Activated CD4-positive, alpha-beta T cell treated with anti-CD3 and anti-CD28 coated beads for 48 hours (primary cell): ENCODE measurements at regions not wholly inside any gene's neighbourhood (a gene's known extent, or its start where the extent isn't known, plus 50 kb on each side); places are given as distances from the start of the nearest gene placed in this dataset.

Experiments used
- DNase-seq: peaks from one replicate; pipeline ENCODE4 v3.0.0-alpha.2; 2020

DNA sequence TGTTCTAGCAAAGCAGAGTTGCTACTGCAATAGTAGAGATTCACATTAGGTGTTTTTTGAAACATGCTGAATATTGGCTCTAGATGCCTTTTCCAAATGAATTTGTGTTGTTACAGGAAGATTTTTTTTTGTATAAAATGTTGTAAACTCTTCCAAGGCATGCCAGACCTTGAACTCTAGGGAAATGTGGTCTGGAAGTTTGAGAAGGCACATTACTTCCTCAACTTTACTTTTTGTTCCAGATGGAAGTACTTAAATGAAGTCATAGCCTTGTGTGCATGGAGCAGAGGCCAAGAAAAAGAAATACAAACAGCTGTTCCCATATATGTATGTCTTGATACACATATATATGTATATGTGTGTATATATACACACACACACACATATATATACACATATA, 585.7 kb upstream of the MARCKS start:
- DNase-seq = no peak

DNA sequence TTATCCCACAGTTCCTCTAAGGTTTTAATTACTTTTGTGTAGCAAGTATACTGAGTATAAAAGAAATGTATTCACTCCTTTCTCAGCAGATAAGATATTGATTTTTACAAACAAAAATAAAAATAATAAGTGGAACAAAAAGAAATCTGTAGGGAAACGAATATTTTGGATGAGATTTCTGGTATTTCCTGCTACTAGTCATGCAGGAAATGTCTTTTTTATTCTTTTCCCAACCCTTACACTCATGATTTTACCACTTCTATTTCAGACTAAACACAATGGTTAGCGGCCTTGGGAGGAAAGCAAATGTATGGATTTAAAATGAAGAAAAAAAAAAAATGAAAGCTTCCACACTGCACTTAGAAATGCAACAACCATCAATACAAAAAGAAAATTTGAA, 580.5 kb upstream of the MARCKS start:
- DNase-seq = no peak

DNA sequence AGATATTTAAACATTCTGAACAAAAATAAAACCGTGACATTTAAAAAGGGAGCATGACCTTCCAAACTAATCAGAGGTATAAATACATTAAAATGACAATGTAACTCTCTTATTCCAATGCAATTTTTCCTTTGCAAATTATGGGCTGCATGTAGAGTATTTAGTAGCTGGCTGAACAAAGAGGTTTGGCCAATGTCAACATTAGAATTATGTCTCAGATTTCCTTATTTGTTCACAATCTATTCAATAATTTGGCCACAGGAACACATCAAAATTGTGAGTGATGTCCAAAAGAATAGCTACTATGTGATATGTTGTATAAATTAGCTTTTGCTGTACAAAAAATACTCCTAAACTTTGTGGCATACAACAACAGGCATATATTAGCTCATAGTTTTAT, 580.0 kb upstream of the MARCKS start:
- DNase-seq = no peak

DNA sequence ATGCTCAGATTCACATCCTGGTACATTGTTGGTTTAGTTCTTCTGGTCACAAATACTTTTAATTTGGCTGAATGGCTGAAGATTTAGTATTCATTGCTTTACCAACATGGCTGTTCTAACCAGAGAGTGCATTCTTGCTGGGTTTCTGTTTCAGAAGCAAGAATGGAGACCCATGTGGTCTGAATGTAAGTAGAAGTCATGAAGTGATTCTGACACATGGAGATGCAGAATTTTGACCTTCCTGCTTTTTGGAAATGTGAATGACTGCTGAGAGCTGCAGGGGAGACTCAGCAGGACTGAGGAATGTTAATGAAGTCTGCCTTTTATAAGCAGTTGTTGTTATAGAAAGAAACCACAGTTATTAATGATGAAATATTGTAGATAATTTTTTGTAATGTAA, 576.1 kb upstream of the MARCKS start:
- no peak for DNase-seq

DNA sequence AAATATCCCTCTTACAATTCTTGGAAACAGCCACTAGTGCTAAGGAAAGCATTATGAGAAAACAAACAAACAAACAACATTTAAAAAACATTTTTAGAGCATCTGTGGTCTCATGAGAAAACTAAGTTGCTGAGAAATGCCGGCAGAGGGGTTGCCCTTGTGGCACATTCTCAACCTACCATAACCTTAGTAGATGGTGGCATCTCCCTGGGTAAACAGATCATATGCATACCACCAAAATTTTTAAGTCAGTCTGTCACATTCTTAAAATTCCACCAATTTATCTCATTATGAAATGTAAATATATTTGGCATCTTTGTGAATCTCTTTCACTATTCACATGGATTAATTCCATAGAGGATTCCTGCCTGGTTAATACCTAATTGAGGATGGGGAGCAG, 575.7 kb upstream of the MARCKS start:
- no peak for DNase-seq

DNA sequence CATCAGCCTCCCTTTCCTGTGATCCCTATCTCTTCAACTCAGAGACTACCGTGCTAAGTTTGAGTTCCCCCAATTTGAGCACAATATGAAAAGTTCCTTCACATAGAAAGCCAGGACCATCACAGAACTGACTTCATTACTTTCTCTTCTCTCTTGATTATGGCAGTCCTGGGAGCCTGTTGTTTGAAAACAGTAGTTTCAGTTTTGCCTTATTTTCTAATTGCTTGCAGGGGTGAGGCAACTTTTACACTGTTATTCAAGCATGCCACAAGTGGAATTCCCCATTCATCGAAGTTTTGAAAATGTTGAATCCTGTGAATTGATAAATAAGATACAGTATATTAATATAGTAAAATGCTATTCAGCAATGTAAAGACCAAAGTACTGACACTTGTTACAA, 569.7 kb upstream of the MARCKS start:
- no peak for DNase-seq

DNA sequence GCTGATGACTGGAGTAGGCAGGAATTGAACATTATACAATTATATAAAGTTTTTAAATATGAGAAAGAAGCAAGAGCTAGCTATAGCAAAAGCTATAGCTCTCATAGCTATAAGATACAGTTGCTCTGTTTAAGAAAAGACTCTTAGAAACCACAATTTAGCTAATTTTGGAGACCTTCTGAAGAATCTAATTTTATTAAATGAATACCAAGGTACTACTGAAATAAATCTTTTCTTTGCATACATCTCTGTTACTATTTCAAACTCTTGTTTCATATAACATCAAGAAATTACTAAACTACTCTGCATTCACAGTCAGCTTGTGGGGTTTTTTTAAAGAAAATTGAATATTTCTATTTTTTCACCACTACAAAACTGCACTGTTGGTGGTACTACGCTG, 568.7 kb upstream of the MARCKS start:
- DNase-seq = no peak

DNA sequence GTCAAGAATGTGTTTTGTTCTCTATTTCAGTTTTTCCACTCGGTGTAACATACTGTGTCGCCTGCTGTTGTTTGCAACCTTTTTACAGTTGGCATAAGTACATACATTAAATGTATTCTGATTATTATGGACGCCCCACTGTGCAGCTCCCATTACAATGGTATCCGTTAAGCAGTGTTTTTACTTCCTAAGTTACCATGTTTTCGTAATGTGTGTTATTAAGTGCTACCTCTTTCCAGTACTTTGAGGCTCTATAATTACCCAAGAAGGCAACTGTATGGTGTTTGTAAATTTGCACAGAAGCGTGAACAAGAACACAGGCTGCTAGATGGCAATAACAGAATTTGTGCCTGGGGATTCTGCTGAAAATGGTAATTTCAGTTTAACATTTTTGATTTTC, 568.0 kb upstream of the MARCKS start:
- no peak for DNase-seq

DNA sequence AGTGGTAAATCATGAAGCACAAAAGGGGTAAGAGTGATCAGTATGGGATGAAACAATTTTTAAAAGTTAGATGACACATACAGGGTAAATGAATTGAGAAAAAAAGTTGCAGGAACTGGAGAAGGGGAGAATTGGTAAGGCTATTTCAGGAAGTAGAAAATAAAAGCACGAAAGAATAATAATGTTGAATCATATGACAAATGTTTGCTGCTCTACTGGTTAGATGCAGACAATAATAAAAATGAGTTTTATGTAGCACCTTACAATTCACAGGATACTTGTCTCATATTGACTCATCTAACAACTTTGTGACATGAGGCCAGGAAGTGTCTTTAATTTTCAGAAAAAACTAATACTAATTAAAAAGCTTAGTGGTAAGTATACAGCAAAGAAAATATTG, 566.5 kb upstream of the MARCKS start:
- DNase-seq = no peak

DNA sequence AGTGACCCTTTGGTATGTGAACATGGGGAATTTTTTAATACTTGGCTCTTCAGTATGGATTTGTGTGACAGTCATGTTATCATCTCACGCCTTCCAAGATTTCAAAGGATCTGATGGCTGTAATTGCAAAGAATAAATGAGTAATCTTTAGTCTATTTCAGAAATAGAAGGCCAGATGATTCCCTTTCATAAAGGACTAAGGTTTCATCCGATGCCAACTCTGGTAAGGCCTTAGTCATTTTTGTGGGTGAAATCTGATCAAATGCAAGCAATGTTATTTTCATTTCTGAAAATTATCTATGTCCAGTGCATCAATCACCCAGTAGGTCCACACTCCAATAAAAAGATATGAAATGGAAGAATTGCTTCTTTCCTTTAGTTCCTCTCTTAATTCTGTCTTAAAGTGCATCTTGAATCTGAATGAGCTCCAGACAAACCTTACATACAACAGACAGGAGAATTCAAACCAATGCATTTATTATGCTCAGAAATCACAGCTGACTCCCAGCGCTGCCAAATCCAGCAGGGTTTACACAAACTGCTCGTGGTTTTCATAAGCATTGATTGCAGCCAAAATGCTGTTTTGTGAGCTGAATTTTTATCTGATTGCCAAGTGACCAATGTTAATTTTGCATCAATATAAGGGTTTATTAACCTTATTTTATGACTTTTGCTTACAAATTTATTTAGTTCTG, 565.2 kb upstream of the MARCKS start:
- DNase-seq = no peak

DNA sequence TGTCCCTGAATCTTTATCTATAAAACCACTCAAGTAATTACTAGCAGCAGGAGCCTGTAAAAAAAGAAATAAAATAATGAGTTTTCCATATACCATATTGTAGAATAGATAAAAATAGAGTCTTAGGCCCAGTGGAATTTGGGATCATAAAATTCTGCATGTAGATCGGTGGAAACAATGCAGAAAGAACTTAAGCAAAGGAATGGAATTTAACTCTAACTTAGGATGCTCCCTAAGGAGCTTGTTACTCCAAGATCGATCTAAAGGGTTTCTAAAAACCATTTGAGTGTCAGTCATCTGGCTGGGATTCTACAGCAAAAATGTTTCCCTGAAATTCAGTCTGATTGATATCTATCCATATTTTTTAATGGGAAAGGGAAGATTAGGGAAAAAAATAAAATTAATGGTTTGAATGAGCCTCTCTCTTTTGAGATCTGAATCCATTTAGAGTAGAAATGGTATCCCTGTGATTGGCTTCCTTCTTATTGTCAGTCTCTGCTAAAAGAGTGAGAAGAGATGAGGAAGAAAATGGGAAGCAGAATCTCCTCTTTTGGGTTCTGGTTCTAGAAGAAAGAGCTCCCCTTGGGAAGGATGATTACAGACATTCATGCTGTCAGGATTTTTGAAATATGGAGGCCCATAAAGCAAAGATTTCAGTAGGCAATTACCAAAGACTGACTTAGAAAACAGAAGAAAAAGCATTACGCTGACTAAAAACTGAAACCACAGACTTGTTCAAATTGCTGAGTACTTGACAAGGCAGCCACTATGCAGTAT, 564.3 kb upstream of the MARCKS start:
- DNase-seq = no peak

DNA sequence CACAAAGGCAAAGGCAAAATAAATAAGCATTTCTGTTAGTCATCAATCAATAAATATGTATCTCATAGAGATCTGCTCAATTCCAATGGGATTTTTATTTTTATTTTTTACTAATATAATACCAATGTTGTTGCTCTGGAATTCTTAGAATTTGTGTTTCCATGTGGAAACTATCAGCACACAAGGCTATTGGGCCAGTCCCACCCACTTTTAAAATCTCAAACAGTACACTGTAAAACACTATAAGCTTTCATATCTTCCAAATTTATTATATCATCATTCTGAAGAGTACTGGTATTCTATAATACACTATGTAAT, 563.8 kb upstream of the MARCKS start:
- DNase-seq = no peak

DNA sequence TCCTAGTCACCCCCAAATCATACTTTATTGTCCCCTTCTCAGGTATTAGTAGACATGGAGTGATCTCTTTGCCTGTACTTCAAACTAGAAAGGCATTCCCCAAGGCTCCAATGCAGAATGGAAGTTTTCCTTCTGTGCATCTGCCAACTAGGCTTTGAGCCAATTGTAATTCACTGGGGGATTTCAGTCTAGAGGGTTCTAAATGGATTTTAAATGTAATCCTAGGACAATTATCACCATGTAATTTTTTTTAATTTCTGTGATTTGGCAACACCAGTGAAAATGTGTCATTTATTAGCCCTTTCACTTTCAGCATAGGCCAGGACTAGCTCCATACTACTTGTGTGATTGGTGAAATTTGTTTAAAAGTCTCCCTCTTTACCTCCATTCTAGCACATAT, 557.6 kb upstream of the MARCKS start:
- DNase-seq = no peak

DNA sequence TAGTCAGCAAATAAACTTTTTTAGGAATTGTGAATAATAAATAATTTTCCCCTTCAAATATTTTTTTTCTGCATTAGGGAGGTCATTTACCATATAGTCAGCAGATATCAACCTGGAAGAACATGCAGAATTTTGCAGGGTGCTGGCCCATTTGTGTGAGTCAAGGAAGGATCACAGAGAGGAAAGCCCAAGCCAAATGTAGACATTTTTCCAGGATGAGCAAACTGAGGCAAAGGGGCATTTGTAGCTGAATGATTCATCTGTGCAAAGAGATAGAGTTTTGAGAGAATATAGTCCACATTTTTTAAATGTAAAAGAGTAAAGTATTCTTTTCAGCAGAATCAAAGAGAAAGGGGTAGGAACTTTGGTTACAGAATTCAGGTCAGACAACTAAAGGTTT, 555.5 kb upstream of the MARCKS start:
- no peak for DNase-seq

DNA sequence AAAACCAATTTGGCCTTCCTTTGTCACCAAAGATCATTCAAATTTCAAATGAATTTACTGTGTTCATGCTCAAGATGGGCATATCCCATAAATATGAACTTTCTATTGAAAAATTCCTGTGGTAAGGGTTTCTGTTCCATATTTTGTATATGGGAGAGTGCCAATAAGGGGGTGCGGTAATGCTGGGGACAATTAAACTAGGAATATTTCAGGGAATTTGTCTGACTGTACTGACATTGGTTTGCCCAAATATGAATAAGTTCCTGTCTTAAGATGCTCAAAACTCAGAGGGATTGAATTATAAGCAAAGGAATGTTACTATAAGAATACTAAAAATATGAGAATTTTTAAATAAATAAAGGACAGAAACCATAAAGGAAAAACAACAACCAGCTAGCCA, 553.0 kb upstream of the MARCKS start:
- no peak for DNase-seq

DNA sequence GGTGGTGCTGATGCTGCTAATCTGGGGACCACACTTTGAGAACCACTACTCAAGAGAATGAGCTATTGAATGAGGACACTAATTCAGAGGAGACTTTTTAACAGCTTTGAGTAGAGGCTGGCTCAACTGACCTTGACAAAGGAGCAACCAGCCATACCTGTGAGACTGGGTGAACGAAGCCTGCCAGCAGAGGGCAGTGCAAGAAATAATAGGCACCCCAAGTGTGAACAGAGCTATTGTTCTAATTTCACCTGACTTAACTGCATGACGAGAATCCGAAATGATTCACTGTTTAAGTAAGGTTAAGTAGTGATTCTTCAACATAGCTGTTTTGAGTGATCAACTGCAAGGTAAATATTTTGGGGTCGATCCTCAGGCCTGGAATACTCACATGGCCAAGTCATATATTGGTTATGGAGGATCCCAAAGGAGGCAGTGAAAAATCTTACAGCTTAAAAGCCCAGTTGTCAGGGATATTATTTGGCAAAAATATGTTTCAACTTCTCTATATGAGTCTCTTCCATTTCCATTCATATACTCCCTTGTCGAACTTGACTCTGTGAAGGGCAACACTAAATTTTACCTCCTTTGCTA, 550.5 kb upstream of the MARCKS start:
- peak; percentile 37 for DNase-seq

DNA sequence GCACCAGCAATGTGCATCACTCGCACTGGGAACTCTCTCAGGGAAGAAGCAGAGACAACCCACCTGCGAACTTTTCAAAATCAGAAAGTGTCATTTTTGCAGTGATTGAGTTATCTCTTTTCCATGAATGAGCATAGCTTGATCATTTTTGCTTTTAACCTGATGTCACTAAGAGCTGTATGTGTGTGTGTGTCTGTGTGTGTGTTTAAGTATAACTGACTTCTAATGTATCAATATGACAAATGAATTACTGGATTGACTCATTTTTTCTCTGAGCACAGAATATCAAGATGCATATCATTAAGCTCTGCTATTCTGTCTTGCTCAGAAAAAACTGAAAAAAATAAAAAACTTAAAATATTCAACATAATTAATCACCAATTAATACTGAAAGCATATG, 548.9 kb upstream of the MARCKS start:
- DNase-seq = no peak

DNA sequence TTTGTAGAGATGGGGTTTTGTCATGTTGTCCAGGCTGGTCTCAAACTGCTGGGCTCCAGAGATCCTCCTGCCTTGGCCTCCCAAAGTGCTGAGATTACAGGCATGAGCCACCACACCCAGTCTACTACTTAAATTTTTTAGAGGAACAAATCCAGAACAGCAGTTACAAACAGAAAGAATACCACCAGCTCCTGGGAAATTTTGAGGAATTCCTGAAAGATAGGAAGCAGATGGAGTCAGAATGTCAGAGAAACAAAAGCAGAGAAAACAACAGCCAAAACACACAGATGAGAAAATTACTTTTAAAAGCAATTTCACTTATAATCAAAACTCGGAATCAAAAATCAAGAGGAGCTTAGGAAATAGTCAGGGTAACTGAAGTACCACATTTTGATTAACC, 543.3 kb upstream of the MARCKS start:
- DNase-seq = no peak

DNA sequence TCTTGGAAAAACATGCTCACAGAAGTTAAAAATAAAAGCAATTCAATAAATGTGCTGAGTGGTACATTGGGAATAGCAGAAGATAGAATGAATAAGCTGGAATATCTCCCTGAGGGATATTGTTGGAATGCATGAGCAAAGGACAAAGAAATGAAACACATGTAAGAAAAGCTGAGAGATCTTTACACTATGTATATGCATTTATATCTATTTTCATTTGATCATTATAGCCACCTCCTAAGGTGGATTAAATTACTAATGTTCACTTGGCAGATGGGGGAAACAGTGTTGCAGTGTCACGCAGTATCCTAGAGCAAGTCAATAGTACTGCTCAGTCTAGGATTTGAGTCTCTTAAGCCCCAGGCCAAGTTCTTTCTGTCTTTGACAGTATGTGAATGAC, 542.0 kb upstream of the MARCKS start:
- no peak for DNase-seq

DNA sequence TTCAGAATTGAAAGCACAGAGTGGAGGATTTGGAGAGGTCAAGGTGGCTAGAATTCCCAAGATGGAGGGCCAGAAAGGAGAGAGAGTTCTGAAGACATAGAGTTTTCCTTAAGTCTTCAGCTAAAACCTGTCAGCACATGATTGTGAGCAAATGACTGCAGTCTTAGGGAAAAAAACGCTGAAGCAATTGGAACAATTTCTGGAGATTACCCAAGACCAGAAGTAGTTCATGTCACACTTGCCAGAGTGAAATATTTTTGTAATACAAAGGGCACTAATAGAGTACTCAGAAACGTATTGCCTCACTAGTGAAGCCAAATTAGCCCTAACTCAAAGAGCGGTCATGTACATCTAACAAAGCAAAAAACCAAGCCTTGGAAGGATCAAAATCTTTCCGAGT, 541.3 kb upstream of the MARCKS start:
- no peak for DNase-seq

DNA sequence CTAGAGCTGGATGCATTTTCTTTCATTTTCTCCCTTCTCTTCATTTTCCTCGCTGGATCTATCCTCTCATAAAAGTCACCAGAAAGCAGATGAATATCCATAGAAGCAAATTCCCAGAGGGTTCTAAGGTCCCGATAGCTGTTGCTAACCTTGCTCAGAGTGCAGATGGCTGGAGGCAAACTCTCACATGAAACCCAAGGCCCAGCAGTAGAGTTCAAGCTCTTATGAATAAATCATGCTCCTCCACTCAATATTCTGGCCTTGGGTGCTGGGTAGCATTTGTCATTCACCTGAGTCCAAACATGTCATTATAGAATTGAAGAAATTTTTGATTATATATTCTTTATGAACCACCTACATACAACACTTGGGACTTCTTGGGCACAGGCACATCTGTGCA, 539.7 kb upstream of the MARCKS start:
- no peak for DNase-seq

DNA sequence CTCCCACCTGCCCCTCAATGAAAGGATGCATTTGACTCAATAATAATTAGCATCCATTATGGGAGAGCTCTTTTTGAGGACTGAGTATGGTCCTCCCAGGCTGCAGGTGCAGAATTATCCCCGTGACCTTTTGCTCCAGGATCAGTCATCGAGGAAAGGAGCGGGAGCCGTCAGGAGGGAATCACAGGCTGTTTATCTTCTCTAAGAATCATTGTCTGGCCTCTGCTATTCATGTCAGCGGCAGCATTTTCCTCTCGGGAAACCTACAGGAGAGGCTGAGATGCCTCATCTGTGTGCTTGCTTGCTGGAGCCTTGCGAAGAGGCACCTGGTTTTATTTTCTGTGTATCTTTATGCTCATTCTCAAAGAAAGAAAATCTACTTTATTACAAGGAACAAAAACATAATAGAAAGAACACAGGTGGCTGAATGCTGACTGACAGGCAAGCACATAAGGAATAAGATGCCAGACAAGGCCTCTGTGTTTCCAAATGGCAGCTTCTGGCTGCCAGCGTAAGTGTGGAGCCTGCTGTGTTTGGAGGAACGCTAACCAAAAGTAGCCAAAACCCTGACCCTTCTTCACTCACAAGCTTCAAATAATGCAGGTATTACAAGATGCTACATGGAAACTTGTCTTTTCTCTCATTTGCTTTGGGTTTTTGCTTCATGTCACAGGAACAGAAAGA, 539.1 kb upstream of the MARCKS start:
- DNase-seq = no peak

DNA sequence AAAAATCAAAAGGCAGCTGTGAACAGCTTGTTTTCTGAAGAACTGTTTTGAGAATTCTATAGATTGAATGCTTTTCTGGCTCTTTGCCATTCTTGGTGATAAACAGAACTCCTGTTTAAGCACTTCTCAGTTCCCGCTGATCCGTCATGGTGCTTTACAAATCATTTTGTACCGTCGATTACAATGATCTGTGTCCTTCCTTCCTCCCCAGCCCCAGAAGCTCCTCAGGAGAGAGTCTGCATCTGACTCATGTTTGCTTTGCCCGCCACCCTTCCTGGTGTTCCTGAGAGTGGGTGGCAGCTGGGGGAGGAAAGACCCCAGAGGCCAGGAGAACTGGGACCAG, 538.6 kb upstream of the MARCKS start:
- no peak for DNase-seq

DNA sequence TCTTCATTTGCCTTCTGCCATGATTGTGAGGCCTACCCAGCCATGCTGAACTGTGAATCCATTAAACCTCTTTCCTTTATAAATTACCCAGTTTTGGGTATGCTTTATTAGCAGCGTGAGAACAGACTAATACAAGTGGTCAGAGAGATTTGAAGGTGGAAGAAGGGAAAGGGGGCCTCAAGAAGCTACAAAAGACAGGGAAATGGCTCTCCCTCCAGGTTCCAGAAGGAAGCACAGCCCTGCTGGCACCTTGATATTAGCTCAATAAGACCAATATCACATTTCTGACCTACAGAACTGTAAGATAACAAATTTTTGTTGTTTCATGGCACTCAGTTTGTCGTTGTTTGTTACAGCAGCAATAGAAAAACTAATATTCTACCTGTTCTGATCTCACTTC, 536.5 kb upstream of the MARCKS start:
- DNase-seq = no peak
